Caco-2 (cell line): ENCODE measurements at regions not wholly inside any gene's neighbourhood (a gene's known extent, or its start where the extent isn't known, plus 50 kb on each side); places are given as distances from the start of the nearest gene placed in this dataset.

Source experiments
- BruUV-seq: library from RNA; stranded (reverse); fragments of 400-500 nt; replicated peaks from 2 replicates; lab custom pipeline; 2021; lab: Mats Ljungman, UMichigan
- CTCF ChIA-PET: fragments of 300-600 bp; sonication (Branson Sonifier 250); formaldehyde crosslinking; loops from one replicate; lab custom pipeline; 2022; ENCODE audit warnings: antibody characterized with exemption; lab: Charles Lee
- POLR2A ChIA-PET: fragments of 300-600 bp; sonication (Branson Sonifier 250); formaldehyde crosslinking; loops from one replicate; lab custom pipeline; 2022; ENCODE audit warnings: antibody characterized with exemption; lab: Charles Lee
- DNase-seq, 2 experiments: peaks; one replicate each; pipeline versions ENCODE4 v3.0.0 to v3.0.0-alpha.2; 2020 to 2022
- H3K27me3 ChIP-seq: replicated peaks from 2 replicates; pipeline ENCODE4 v1.6.0; 2011; ENCODE audit warnings: low read length; ENCODE audit not compliant: control insufficient read depth, insufficient read depth
- H3K36me3 ChIP-seq: 2 replicates; pipeline ENCODE4 v1.5.1; 2011; ENCODE audit warnings: low read length; ENCODE audit not compliant: control insufficient read depth, insufficient read depth
- H3K4me1 ChIP-seq: fragments of 250-450 bp; sonication (Bioruptor Pico); 2 replicates; pipeline ENCODE4 v1.5.1; 2020; ENCODE audit warnings: mild to moderate bottlenecking
- H3K4me3 ChIP-seq: 2 replicates; pipeline ENCODE4 v1.5.1; 2011; ENCODE audit warnings: low read depth, mild to moderate bottlenecking, control low read depth, low read length
- H3K9me3 ChIP-seq: fragments of 250-450 bp; sonication (Bioruptor Pico); 2 replicates; pipeline ENCODE4 v1.5.1; 2020; ENCODE audit warnings: mild to moderate bottlenecking, moderate library complexity
- H3K27ac Mint-ChIP-seq: one replicate; pipeline ENCODE4 v1.8.0; 2022; ENCODE audit warnings: mixed read lengths; ENCODE audit not compliant: unreplicated experiment
- H3K27me3 Mint-ChIP-seq: one replicate; pipeline ENCODE4 v1.8.0; 2022; ENCODE audit warnings: mixed read lengths; ENCODE audit not compliant: insufficient read depth, unreplicated experiment
- H3K36me3 Mint-ChIP-seq: one replicate; pipeline ENCODE4 v1.8.0; 2022; ENCODE audit warnings: mild to moderate bottlenecking, mixed read lengths; ENCODE audit not compliant: insufficient read depth, unreplicated experiment
- H3K4me1 Mint-ChIP-seq: one replicate; pipeline ENCODE4 v1.8.0; 2022; ENCODE audit warnings: low read depth, mixed read lengths; ENCODE audit not compliant: unreplicated experiment
- H3K4me3 Mint-ChIP-seq: one replicate; pipeline ENCODE4 v1.8.0; 2022; ENCODE audit warnings: mild to moderate bottlenecking, moderate library complexity, mixed read lengths; ENCODE audit not compliant: unreplicated experiment
- H3K9me3 Mint-ChIP-seq: one replicate; pipeline ENCODE4 v1.8.0; 2022; ENCODE audit warnings: mixed read lengths; ENCODE audit not compliant: unreplicated experiment
- CTCF ChIP-seq, 2 experiments: fragments of 200-600 bp in 1 of 2; IDR thresholded peaks; 1 replicate in 1 of 2; 2 replicates in 1 of 2; pipeline versions ENCODE4 v1.5.1 to v1.8.0; 2011 to 2022; ENCODE audit warnings: antibody characterized with exemption in 1 of 2, control low read depth in 1 of 2, inconsistent platforms in 1 of 2, low read depth in 1 of 2, low read length in 1 of 2, mild to moderate bottlenecking in 1 of 2, moderate library complexity in 1 of 2; ENCODE audit not compliant: insufficient read depth in 1 of 2, severe bottlenecking in 1 of 2, unreplicated experiment in 1 of 2
- intact Hi-C: fragments of 100-400 bp; cut with micrococcal nuclease; formaldehyde crosslinking; loops from one replicate; pipeline ENCODE4 v1.10.0; 2022; ENCODE audit not compliant: unreplicated experiment

GRCh38 chr15:96109820-96110219 lies 220.7 kb upstream of the NR2F2 start:
- no peaks in the 10 kb centered on the region for H3K36me3 Mint-ChIP-seq
- ChIA-PET POLR2A (no interaction called here), CTCF (no interaction called here)
- no peak for TF ChIP-seq CTCF (IDR thresholded peaks at IDR 0.05; ENCODE audit: insufficient read depth in 1 of 2, low read depth in 1 of 2, low read length in 1 of 2, severe bottlenecking in 1 of 2, unreplicated experiment in 1 of 2)
- intact Hi-C loops: no loop called here
- peaks cover 5% of the 10 kb centered on the region for H3K4me1 Mint-ChIP-seq
- no peaks in the 10 kb centered on the region for H3K9me3 ChIP-seq
- no peaks in the 10 kb centered on the region for H3K36me3 ChIP-seq
- H3K9me3 Mint-ChIP-seq: peaks cover 8% of the 10 kb centered on the region
- H3K4me3 ChIP-seq: no peak overlapping the region
- H3K4me1 ChIP-seq: no peaks in the 10 kb centered on the region
- H3K27ac Mint-ChIP-seq: no peak overlapping the region
- BruUV-seq: no TSS peak
- no peaks in the 10 kb centered on the region for H3K27me3 ChIP-seq
- DNase-seq: no peak
- no peaks in the 10 kb centered on the region for H3K27me3 Mint-ChIP-seq
- no peak overlapping the region for H3K4me3 Mint-ChIP-seq

- intact Hi-C loops: no loop called here
- H3K27me3 Mint-ChIP-seq: no peaks in the 10 kb centered on the region
- no peaks in the 10 kb centered on the region for H3K4me1 ChIP-seq
Observed at GRCh38 chr15:96112018-96112417, 218.5 kb upstream of the NR2F2 start.

GRCh38 chr15:96115642-96116041 lies 214.9 kb upstream of the NR2F2 start:
- Histone ChIP-seq H3K36me3 (no peaks in the 10 kb centered on the region), H3K9me3 (no peaks in the 10 kb centered on the region), H3K27me3 (no peaks in the 10 kb centered on the region), H3K4me3 (no peak overlapping the region), H3K4me1 (peaks cover 10% of the 10 kb centered on the region; the same call in 1 of the 2 replicates)
- no peak for TF ChIP-seq CTCF (IDR thresholded peaks at IDR 0.05; ENCODE audit: insufficient read depth in 1 of 2, low read depth in 1 of 2, low read length in 1 of 2, severe bottlenecking in 1 of 2, unreplicated experiment in 1 of 2)
- no TSS peak for BruUV-seq
- intact Hi-C loops: no loop called here
- Mint-ChIP-seq H3K27ac (no peak overlapping the region), H3K4me3 (no peak overlapping the region), H3K36me3 (no peaks in the 10 kb centered on the region), H3K9me3 (peaks cover 10% of the 10 kb centered on the region), H3K27me3 (no peaks in the 10 kb centered on the region), H3K4me1 (peaks cover 22% of the 10 kb centered on the region)
- no peak for DNase-seq
- ChIA-PET CTCF (no interaction called here), POLR2A (no interaction called here)

More at GRCh38 chr15:96112018-96112417, 218.5 kb upstream of the NR2F2 start:
- H3K27ac Mint-ChIP-seq: no peak overlapping the region
- no peak for DNase-seq
- CTCF ChIA-PET: no interaction called here
- Histone ChIP-seq H3K9me3 (no peaks in the 10 kb centered on the region), H3K36me3 (no peaks in the 10 kb centered on the region), H3K27me3 (no peaks in the 10 kb centered on the region), H3K4me3 (no peak overlapping the region)
- peaks cover 16% of the 10 kb centered on the region for H3K4me1 Mint-ChIP-seq
- H3K4me3 Mint-ChIP-seq: no peak overlapping the region
- no peaks in the 10 kb centered on the region for H3K9me3 Mint-ChIP-seq
- no TSS peak for BruUV-seq
- POLR2A ChIA-PET: no interaction called here
- no peaks in the 10 kb centered on the region for H3K36me3 Mint-ChIP-seq
- TF ChIP-seq CTCF (IDR thresholded peaks at IDR 0.05; ENCODE audit: insufficient read depth in 1 of 2, low read depth in 1 of 2, low read length in 1 of 2, severe bottlenecking in 1 of 2, unreplicated experiment in 1 of 2): no peak
